CD4-positive, alpha-beta T cell treated with Interleukin-15 for 4 hours (primary cell): ENCODE measurements at regions not wholly inside any gene's neighbourhood (a gene's known extent, or its start where the extent isn't known, plus 50 kb on each side); places are given as distances from the start of the nearest gene placed in this dataset.

ENCODE experiments used
- DNase-seq: peaks from one replicate; pipeline ENCODE4 v3.0.0-alpha.2; 2020; ENCODE audit warnings: low spot score

GRCh38 chr2:9137379-9138150, 69.0 kb upstream of the ASAP2 start:
- no peak for DNase-seq

GRCh38 chr2:9135822-9136558, 70.6 kb upstream of the ASAP2 start:
- DNase-seq: no peak

- DNase-seq: no peak
Measured at GRCh38 chr2:9127316-9127715, 79.3 kb upstream of the ASAP2 start.

- DNase-seq: no peak
Measured at GRCh38 chr2:9126540-9126939, 80.1 kb upstream of the ASAP2 start.

GRCh38 chr2:9124231-9124741, 82.3 kb upstream of the ASAP2 start:
- no peak for DNase-seq

- no peak for DNase-seq
Measured at GRCh38 chr2:9123069-9123468, 83.5 kb upstream of the ASAP2 start.

- DNase-seq: no peak
Measured at GRCh38 chr2:9122367-9122766, 84.2 kb upstream of the ASAP2 start.

- DNase-seq: no peak
Measured at GRCh38 chr2:9118383-9118960, 88.1 kb upstream of the ASAP2 start.

GRCh38 chr2:9115229-9115628, 91.4 kb upstream of the ASAP2 start:
- DNase-seq: no peak

GRCh38 chr2:9114458-9114857, 92.2 kb upstream of the ASAP2 start:
- no peak for DNase-seq

- DNase-seq: no peak
Measured at GRCh38 chr2:9113916-9114315, 92.7 kb upstream of the ASAP2 start.

- no peak for DNase-seq
Measured at GRCh38 chr2:9113262-9113661, 93.3 kb upstream of the ASAP2 start.

GRCh38 chr2:9112079-9112721, 94.4 kb upstream of the ASAP2 start:
- DNase-seq: no peak

- no peak for DNase-seq
Measured at GRCh38 chr2:9110893-9111569, 95.6 kb upstream of the ASAP2 start.

GRCh38 chr2:9110346-9110884, 96.2 kb upstream of the ASAP2 start:
- DNase-seq: no peak

GRCh38 chr2:9109871-9110270, 96.7 kb upstream of the ASAP2 start:
- DNase-seq: no peak

GRCh38 chr2:9108210-9108967, 98.2 kb upstream of the ASAP2 start:
- DNase-seq: no peak

- DNase-seq: no peak
Measured at GRCh38 chr2:9107168-9108025, 99.2 kb upstream of the ASAP2 start.

- no peak for DNase-seq
Measured at GRCh38 chr2:9106338-9107167, 100.1 kb upstream of the ASAP2 start.
